OCI-LY7 (cell line): ENCODE measurements at regions not wholly inside any gene's neighbourhood (a gene's known extent, or its start where the extent isn't known, plus 50 kb on each side); places are given as distances from the start of the nearest gene placed in this dataset.

ENCODE experiments used
- EZH2phosphoT487 ChIP-seq: fragments of 200-600 bp; sonication (generic); IDR thresholded peaks from 2 replicates; pipeline ENCODE4 v1.6.1; 2018; ENCODE audit warnings: low read depth, borderline replicate concordance, mild to moderate bottlenecking, mixed run types, antibody characterized with exemption, low read length, moderate library complexity, mixed read lengths
- TF ChIP-seq, protein P1 (sequence below): fragments of 200-600 bp; sonication (generic); conservative IDR thresholded peaks from 2 replicates; pipeline ENCODE4 v1.5.1; 2014; ENCODE audit warnings: mild to moderate bottlenecking, antibody characterized with exemption, low read length, moderate library complexity, mixed read lengths

DNA sequence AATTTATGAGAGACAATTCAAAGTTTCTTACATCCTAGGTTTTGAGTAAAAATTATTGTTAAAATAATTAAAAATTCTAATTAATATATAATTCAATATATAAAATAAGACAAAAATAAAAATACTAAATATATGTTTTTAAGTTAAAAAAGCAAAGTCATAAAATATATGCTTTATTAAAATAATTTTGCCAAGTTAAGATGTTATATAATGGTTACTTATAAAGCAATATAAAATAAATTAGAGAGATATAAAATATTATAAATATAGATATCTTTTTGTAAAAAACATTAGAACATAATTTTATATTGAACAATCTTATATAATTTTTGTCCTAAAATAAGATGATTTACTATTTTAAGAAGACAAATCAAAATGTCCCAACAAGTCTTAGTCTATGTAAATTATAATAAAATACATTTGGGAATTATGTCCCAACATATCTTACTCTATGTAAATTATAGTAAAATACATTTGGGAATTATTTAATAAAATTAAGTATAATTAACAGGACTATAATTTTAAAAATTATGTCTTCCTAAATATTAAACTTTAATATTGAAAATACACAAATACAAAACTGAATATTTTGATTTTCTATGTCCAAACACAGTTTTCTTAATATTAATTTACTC is 67.7 kb upstream of the TOP3B start:
- TF ChIP-seq, protein P1, sequence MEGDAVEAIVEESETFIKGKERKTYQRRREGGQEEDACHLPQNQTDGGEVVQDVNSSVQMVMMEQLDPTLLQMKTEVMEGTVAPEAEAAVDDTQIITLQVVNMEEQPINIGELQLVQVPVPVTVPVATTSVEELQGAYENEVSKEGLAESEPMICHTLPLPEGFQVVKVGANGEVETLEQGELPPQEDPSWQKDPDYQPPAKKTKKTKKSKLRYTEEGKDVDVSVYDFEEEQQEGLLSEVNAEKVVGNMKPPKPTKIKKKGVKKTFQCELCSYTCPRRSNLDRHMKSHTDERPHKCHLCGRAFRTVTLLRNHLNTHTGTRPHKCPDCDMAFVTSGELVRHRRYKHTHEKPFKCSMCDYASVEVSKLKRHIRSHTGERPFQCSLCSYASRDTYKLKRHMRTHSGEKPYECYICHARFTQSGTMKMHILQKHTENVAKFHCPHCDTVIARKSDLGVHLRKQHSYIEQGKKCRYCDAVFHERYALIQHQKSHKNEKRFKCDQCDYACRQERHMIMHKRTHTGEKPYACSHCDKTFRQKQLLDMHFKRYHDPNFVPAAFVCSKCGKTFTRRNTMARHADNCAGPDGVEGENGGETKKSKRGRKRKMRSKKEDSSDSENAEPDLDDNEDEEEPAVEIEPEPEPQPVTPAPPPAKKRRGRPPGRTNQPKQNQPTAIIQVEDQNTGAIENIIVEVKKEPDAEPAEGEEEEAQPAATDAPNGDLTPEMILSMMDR: no peak
- no peak for TF ChIP-seq EZH2phosphoT487
